ENCODE measurements at regions not wholly inside any gene's neighbourhood (a gene's known extent, or its start where the extent isn't known, plus 50 kb on each side); places are given as distances from the start of the nearest gene placed in this dataset.

DNA sequence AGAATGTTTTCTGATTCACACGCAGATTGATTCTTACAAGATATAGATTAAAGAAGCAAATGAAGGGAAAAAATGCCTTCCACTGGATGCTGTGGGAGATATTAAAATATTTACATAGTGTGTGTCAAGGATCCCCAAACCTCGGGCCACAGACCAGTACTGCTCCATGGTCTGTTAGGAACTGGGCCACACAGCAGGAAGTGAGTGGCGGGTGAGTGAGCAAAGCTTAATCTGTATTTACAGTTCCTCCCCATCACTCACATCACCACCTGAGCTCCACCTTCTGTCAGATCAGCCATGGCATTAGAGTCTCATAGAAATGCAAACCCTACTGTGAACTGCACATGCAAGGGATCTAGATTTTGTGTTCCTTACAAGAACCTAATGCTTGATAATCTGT is 552.6 kb upstream of the GOLIM4 start:
- TF ChIP-seq POLR2A (IDR thresholded peaks at IDR 0.05) (no peak), CTCF (IDR thresholded peaks at IDR 0.05) (no peak)

Measured in adrenal gland (tissue), 5 donors.